GM23338 (cell line): ENCODE measurements at regions not wholly inside any gene's neighbourhood (a gene's known extent, or its start where the extent isn't known, plus 50 kb on each side); places are given as distances from the start of the nearest gene placed in this dataset.

Experiments used
- ATAC-seq: fragments of 200-7000 bp; cut with Tn5 transposase; 3 replicates; pipeline ENCODE4 v1.9.1; 2020
- DNase-seq: peaks from one replicate; pipeline ENCODE4 v3.0.0-alpha.2; 2015; ENCODE audit warnings: low spot score
- H2AFZ ChIP-seq: fragments of 200-600 bp; sonication (generic); 2 replicates; pipeline ENCODE4 v1.8.0; 2016; ENCODE audit warnings: antibody characterized with exemption, mild to moderate bottlenecking, moderate library complexity
- H3F3A ChIP-seq: fragments of 200-600 bp; sonication (generic); replicated peaks from 2 replicates; pipeline ENCODE4 v1.8.0; 2017; ENCODE audit warnings: antibody characterized with exemption, mixed run types, low read depth
- H3K27ac ChIP-seq: fragments of 200-600 bp; sonication (generic); 2 replicates; pipeline ENCODE4 v1.6.1; 2016; ENCODE audit warnings: low read depth
- H3K27me3 ChIP-seq: fragments of 200-600 bp; sonication (generic); 2 replicates; pipeline ENCODE4 v1.8.0; 2016; ENCODE audit warnings: mild to moderate bottlenecking, mixed run types, moderate library complexity; ENCODE audit not compliant: insufficient read depth
- H3K36me3 ChIP-seq: fragments of 200-600 bp; sonication (generic); 2 replicates; pipeline ENCODE4 v1.8.0; 2016; ENCODE audit warnings: mild to moderate bottlenecking; ENCODE audit not compliant: insufficient read depth
- H3K4me1 ChIP-seq: fragments of 200-600 bp; sonication (generic); 2 replicates; pipeline ENCODE4 v1.8.0; 2016; ENCODE audit warnings: mild to moderate bottlenecking, moderate library complexity; ENCODE audit not compliant: insufficient read depth
- H3K4me2 ChIP-seq: fragments of 200-600 bp; sonication (generic); 2 replicates; pipeline ENCODE4 v1.7.1; 2017; ENCODE audit warnings: mixed run types
- H3K4me3 ChIP-seq: fragments of 200-600 bp; sonication (generic); 2 replicates; pipeline ENCODE4 v1.6.1; 2016; ENCODE audit warnings: mixed run types
- H3K79me2 ChIP-seq: fragments of 200-600 bp; sonication (generic); replicated peaks from 2 replicates; pipeline ENCODE4 v1.8.0; 2017; ENCODE audit warnings: mild to moderate bottlenecking; ENCODE audit not compliant: insufficient read depth
- H3K9me2 ChIP-seq: fragments of 200-600 bp; sonication (generic); 2 replicates; pipeline ENCODE4 v1.8.0; 2017; ENCODE audit not compliant: insufficient read depth
- H4K20me1 ChIP-seq: fragments of 200-600 bp; sonication (generic); replicated peaks from 2 replicates; pipeline ENCODE4 v1.8.0; 2017; ENCODE audit warnings: mild to moderate bottlenecking; ENCODE audit not compliant: insufficient read depth
- H3K27ac Mint-ChIP-seq: 2 replicates; pipeline ENCODE4 v1.8.0; 2020; ENCODE audit warnings: inconsistent platforms, mild to moderate bottlenecking, moderate library complexity, mixed read lengths
- H3K27me3 Mint-ChIP-seq: 3 replicates; pipeline ENCODE4 v1.8.0; 2022; ENCODE audit warnings: low read depth, mild to moderate bottlenecking, moderate library complexity, mixed read lengths, inconsistent platforms; ENCODE audit not compliant: insufficient read depth, poor library complexity
- H3K36me3 Mint-ChIP-seq: 3 replicates; pipeline ENCODE4 v1.8.0; 2021; ENCODE audit warnings: low read depth, mild to moderate bottlenecking, inconsistent platforms, moderate library complexity, mixed read lengths
- H3K4me1 Mint-ChIP-seq: 3 replicates; pipeline ENCODE4 v1.8.0; 2020; ENCODE audit warnings: mild to moderate bottlenecking, inconsistent platforms, mixed read lengths
- H3K4me3 Mint-ChIP-seq: 3 replicates; pipeline ENCODE4 v1.8.0; 2021; ENCODE audit warnings: moderate library complexity, mild to moderate bottlenecking, inconsistent platforms, mixed read lengths
- H3K9me3 Mint-ChIP-seq: 3 replicates; pipeline ENCODE4 v1.8.0; 2020; ENCODE audit warnings: moderate library complexity, mild to moderate bottlenecking, inconsistent platforms, mixed read lengths
- CTCF ChIP-seq, 2 experiments: fragments of 200-600 bp in 1 of 2; sonication (generic) in 1 of 2; conservative IDR thresholded peaks; 2 replicates each; pipeline versions ENCODE4 v1.5.1 to v1.6.1; 2016 to 2017; ENCODE audit warnings: antibody characterized with exemption in 2 of 2, low read depth in 2 of 2, mild to moderate bottlenecking in 2 of 2, moderate library complexity in 1 of 2
- POLR2AphosphoS5 ChIP-seq: IDR thresholded peaks from 2 replicates; pipeline ENCODE4 v1.6.1; 2016; ENCODE audit warnings: antibody characterized with exemption, low read depth
- REST ChIP-seq: IDR thresholded peaks from one replicate; pipeline ENCODE4 v1.6.1; 2018; ENCODE audit warnings: antibody characterized with exemption; ENCODE audit not compliant: unreplicated experiment
- ZNF462 ChIP-seq: fragments of 250-450 bp; sonication (Bioruptor Pico); IDR thresholded peaks from 2 replicates; pipeline ENCODE4 v1.5.0; 2020; ENCODE audit warnings: mild to moderate bottlenecking, moderate library complexity

GRCh38 chr16:49096176-49096945 lies 185.3 kb downstream of the CBLN1 start:
- H3K27ac Mint-ChIP-seq, result no peak overlapping the region
- Histone ChIP-seq H3K9me2 (peaks cover 5% of the 10 kb centered on the region; the same call in 1 of the 2 replicates), H3K4me1 (no peaks in the 10 kb centered on the region), H3K36me3 (no peaks in the 10 kb centered on the region), H3K4me2 (no peak overlapping the region), H3K27me3 (no peaks in the 10 kb centered on the region), H3K79me2 (no peaks in the 10 kb centered on the region), H3K4me3 (no peak overlapping the region), H2AFZ (no peak overlapping the region), H3F3A (no peaks in the 10 kb centered on the region), H3K27ac (no peak overlapping the region), H4K20me1 (no peaks in the 10 kb centered on the region)
- TF ChIP-seq POLR2AphosphoS5, result no peak
- no peak for TF ChIP-seq REST
- no peak for TF ChIP-seq CTCF (conservative IDR thresholded peaks at IDR 0.05; ENCODE audit: low read depth in 2 of 2)
- TF ChIP-seq ZNF462 (CRISPR knock-in tag), result no peak
- H3K9me3 Mint-ChIP-seq, result peaks cover 3% of the 10 kb centered on the region; the same call in 1 of the 3 replicates
- DNase-seq (no peak), ATAC-seq (no peak)
- H3K4me1 Mint-ChIP-seq, result peaks cover 4% of the 10 kb centered on the region; the same call in 2 of the 3 replicates
- no peaks in the 10 kb centered on the region for H3K36me3 Mint-ChIP-seq
- peaks cover 5% of the 10 kb centered on the region for H3K27me3 Mint-ChIP-seq
- H3K4me3 Mint-ChIP-seq, result no peak overlapping the region
